ENCODE measurements at regions not wholly inside any gene's neighbourhood (a gene's known extent, or its start where the extent isn't known, plus 50 kb on each side); places are given as distances from the start of the nearest gene placed in this dataset.
"Not testable (repeated sequence)": the region's sequence is repeated elsewhere in the genome, so short reads cannot be mapped to it uniquely, and the experiment has no call there.

- Histone ChIP-seq H3K36me3 (ENCODE audit: control insufficient read depth in 2 of 2, insufficient read depth in 2 of 2, low read length in 1 of 2) (peaks cover 0 to 3% of the 10 kb centered on the region in 2 donors), H3K9me3 (ENCODE audit: control insufficient read depth in 2 of 2, insufficient read depth in 1 of 2, low read depth in 1 of 2, low read length in 1 of 2) (peaks cover 0 to 2% of the 10 kb centered on the region in 2 donors)
- WGBS, 2 donors, result 90% methylated on average over 7 of the region's 7 CpGs
Observed at GRCh38 chr6:169367507-169367906, 113.9 kb upstream of the THBS2 start.

DNA sequence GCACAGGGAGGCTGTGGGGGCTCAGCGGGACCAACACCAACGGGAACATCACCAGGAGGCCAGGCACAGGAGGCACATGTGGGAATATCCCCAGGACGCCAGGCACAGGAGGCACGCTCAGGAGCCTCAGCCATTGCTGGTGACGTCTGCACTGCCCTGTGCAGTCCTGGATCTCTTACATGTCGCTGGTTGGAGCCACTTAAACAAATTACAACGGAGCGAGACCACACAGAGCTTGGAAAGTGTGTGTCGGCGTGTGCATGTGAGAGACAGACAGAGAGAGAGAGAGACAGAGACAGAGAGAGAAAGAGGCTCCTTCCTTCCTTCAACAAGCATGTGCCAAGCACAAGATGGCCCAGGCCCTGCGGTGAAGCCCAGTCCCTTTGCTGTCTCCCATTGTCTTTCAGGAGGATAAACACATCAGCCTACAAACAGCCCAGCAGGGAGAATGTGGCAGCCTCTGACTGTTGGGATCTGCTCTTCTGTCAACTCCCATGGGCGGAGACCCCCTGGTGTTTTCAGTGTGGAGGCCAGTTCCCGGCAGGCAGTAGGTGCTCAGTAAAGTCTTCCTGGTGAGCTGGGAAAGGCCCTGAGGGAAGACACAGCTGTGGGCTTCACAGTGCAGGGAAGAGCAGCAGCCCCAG is 112.7 kb upstream of the THBS2 start:
- H3K4me1 ChIP-seq (ENCODE audit: control insufficient read depth in 2 of 2, insufficient read depth in 2 of 2, low read length in 1 of 2), result peaks cover 0 to 2% of the 10 kb centered on the region in 2 donors
- no peak overlapping the region for H3K27ac ChIP-seq (ENCODE audit: low read depth in 2 of 2, low read length in 1 of 2)
- 93 to 94% methylated on average over 13 of the region's 13 CpGs for WGBS, 2 donors

More at GRCh38 chr6:169367507-169367906, 113.9 kb upstream of the THBS2 start:
- peaks cover 0 to 2% of the 10 kb centered on the region in 2 donors for H3K4me1 ChIP-seq (ENCODE audit: control insufficient read depth in 2 of 2, insufficient read depth in 2 of 2, low read length in 1 of 2)
- no peak overlapping the region for H3K27ac ChIP-seq (ENCODE audit: low read depth in 2 of 2, low read length in 1 of 2)
- no peak overlapping the region for H3K4me3 ChIP-seq (ENCODE audit: low read depth in 1 of 2, low read length in 2 of 2)
- no peaks in the 10 kb centered on the region for H3K27me3 ChIP-seq (ENCODE audit: control insufficient read depth in 1 of 2, insufficient read depth in 2 of 2, low read length in 2 of 2)

GRCh38 chr6:169365567-169366257 is 112.1 kb upstream of the THBS2 start:
- H3K4me1 ChIP-seq (ENCODE audit: control insufficient read depth in 2 of 2, insufficient read depth in 2 of 2, low read length in 1 of 2), result peaks cover 0 to 2% of the 10 kb centered on the region in 2 donors
- 67 to 78% methylated on average over 13 of the region's 13 CpGs for WGBS, 2 donors
- H3K36me3 ChIP-seq (ENCODE audit: control insufficient read depth in 2 of 2, insufficient read depth in 2 of 2, low read length in 1 of 2), result no peaks in the 10 kb centered on the region
- H3K9me3 ChIP-seq (ENCODE audit: control insufficient read depth in 2 of 2, insufficient read depth in 1 of 2, low read depth in 1 of 2, low read length in 1 of 2), result peaks cover 0 to 2% of the 10 kb centered on the region in 2 donors
- H3K27me3 ChIP-seq (ENCODE audit: control insufficient read depth in 1 of 2, insufficient read depth in 2 of 2, low read length in 2 of 2), result no peaks in the 10 kb centered on the region
- H3K4me3 ChIP-seq (ENCODE audit: low read depth in 1 of 2, low read length in 2 of 2), result no peak overlapping the region
- no peak overlapping the region for H3K27ac ChIP-seq (ENCODE audit: low read depth in 2 of 2, low read length in 1 of 2)

More for the DNA sequence above, 112.7 kb upstream of the THBS2 start:
- peaks cover 0 to 2% of the 10 kb centered on the region in 2 donors for H3K9me3 ChIP-seq (ENCODE audit: control insufficient read depth in 2 of 2, insufficient read depth in 1 of 2, low read depth in 1 of 2, low read length in 1 of 2)
- no peak overlapping the region for H3K4me3 ChIP-seq (ENCODE audit: low read depth in 1 of 2, low read length in 2 of 2)
- peaks cover 0 to 3% of the 10 kb centered on the region in 2 donors for H3K36me3 ChIP-seq (ENCODE audit: control insufficient read depth in 2 of 2, insufficient read depth in 2 of 2, low read length in 1 of 2)
- no peaks in the 10 kb centered on the region for H3K27me3 ChIP-seq (ENCODE audit: control insufficient read depth in 1 of 2, insufficient read depth in 2 of 2, low read length in 2 of 2)

DNA sequence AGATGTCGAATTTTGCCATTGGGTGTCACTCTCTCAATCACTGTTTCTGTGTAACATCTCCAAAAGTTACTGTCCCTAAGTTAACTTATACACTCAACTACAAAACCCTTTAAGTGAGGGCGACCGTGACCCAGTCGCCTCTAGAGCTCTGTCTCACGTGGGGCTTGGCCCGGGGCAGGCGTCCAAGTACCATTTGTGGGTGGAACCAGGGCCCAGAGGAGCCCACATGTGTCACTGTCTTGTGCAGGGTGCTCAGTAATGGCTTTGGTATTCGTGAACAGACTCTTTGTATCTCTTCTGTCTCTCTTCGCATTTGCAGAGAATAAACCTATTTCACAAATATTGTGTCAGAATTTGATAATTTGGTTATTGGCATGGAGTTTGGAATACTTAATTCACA is 109.9 kb upstream of the THBS2 start:
- H3K9me3 ChIP-seq (ENCODE audit: control insufficient read depth in 2 of 2, insufficient read depth in 1 of 2, low read depth in 1 of 2, low read length in 1 of 2), result peaks cover 0 to 2% of the 10 kb centered on the region in 2 donors
- WGBS, 2 donors, result 62 to 67% methylated on average over 9 of the region's 9 CpGs
- no peaks in the 10 kb centered on the region for H3K4me1 ChIP-seq (ENCODE audit: control insufficient read depth in 2 of 2, insufficient read depth in 2 of 2, low read length in 1 of 2)
- no peaks in the 10 kb centered on the region for H3K36me3 ChIP-seq (ENCODE audit: control insufficient read depth in 2 of 2, insufficient read depth in 2 of 2, low read length in 1 of 2)
- H3K27me3 ChIP-seq (ENCODE audit: control insufficient read depth in 1 of 2, insufficient read depth in 2 of 2, low read length in 2 of 2), result no peaks in the 10 kb centered on the region
- H3K27ac ChIP-seq (ENCODE audit: low read depth in 2 of 2, low read length in 1 of 2), result no peak overlapping the region
- H3K4me3 ChIP-seq (ENCODE audit: low read depth in 1 of 2, low read length in 2 of 2), result no peak overlapping the region

DNA sequence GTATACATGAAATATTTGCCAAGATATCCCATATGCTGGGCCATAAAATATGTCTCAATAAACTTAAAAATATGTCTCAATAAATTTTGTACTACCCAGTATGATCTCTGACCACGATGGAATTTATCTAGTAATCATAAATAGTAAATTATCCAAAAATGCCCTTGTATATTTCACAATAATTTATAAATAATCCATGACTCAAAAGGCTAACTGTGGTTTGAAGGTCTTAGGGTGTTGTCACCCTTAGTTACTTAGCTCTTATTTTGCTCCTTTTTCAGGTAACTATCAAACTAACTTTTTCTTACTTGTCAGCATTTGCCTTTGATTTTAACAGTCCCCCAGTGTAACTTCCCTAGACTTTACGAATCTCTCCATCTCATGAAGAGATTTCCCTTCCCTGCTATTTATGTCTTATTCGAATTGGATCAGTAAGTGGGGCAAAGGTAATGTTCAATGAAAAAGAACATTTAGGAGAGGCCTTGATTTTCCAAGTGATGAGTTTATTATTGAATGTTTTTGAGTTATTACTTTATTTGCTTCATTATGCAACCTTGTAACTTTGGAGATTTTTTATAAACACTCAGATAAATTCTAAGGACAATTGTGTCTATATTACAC is 109.0 kb upstream of the THBS2 start:
- Histone ChIP-seq H3K27me3 (ENCODE audit: control insufficient read depth in 1 of 2, insufficient read depth in 2 of 2, low read length in 2 of 2) (no peaks in the 10 kb centered on the region), H3K4me3 (ENCODE audit: low read depth in 1 of 2, low read length in 2 of 2) (no peak overlapping the region), H3K36me3 (ENCODE audit: control insufficient read depth in 2 of 2, insufficient read depth in 2 of 2, low read length in 1 of 2) (no peaks in the 10 kb centered on the region), H3K9me3 (ENCODE audit: control insufficient read depth in 2 of 2, insufficient read depth in 1 of 2, low read depth in 1 of 2, low read length in 1 of 2) (peaks cover 0 to 1% of the 10 kb centered on the region in 2 donors), H3K27ac (ENCODE audit: low read depth in 2 of 2, low read length in 1 of 2) (no peak overlapping the region), H3K4me1 (ENCODE audit: control insufficient read depth in 2 of 2, insufficient read depth in 2 of 2, low read length in 1 of 2) (no peaks in the 10 kb centered on the region)
- 70 to 79% methylated on average over 3 of the region's 3 CpGs for WGBS, 2 donors

DNA sequence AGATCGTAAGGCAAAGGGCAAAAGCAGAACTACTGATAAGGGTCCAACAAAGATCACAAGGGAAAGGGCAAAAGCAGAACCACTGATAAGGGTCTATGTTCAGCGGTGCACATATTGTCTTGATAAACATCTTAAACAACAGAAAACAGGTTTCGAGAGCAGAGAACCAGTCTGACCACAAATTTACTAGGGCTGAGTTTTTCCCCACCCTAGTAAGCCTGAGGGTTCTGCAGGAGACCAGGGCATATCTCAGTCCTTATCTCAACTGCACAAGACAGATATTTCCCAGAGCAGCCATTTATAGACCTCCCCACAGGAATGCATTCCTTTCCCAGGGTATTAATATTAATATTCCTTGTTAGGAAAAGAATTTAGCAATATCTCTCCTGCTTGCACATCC is 101.4 kb upstream of the THBS2 start:
- H3K4me1 ChIP-seq (ENCODE audit: control insufficient read depth in 2 of 2, insufficient read depth in 2 of 2, low read length in 1 of 2); H3K4me3 ChIP-seq (ENCODE audit: low read depth in 1 of 2, low read length in 2 of 2); H3K27ac ChIP-seq (ENCODE audit: low read depth in 2 of 2, low read length in 1 of 2); H3K36me3 ChIP-seq (ENCODE audit: control insufficient read depth in 2 of 2, insufficient read depth in 2 of 2, low read length in 1 of 2); H3K9me3 ChIP-seq (ENCODE audit: control insufficient read depth in 2 of 2, insufficient read depth in 1 of 2, low read depth in 1 of 2, low read length in 1 of 2); H3K27me3 ChIP-seq (ENCODE audit: control insufficient read depth in 1 of 2, insufficient read depth in 2 of 2, low read length in 2 of 2): not testable (repeated sequence)
- 61 to 68% methylated on average over 3 of the region's 3 CpGs for WGBS, 2 donors

DNA sequence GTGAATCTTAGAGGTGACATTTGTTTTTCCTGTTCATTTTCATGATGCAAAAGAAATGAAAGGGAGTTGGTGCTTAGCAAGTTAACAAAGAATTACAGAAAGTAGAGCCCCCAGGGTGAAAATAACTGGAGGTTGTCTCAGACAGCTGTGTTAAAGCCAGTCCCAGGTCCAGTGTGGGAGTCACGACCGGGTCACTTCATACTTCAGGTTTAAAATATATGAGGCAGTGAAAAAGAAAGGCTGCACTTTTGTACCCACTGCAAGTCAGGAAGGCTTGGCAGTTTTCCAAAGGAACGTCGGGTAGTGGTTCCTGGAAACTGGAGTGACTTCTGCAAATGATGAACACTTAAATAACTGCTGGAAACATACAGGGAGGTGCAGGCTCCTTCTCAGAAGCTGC is 91.5 kb upstream of the THBS2 start:
- peaks cover 0 to 11% of the 10 kb centered on the region in 2 donors for H3K4me1 ChIP-seq (ENCODE audit: control insufficient read depth in 2 of 2, insufficient read depth in 2 of 2, low read length in 1 of 2)
- no peaks in the 10 kb centered on the region for H3K27me3 ChIP-seq (ENCODE audit: control insufficient read depth in 1 of 2, insufficient read depth in 2 of 2, low read length in 2 of 2)
- H3K36me3 ChIP-seq (ENCODE audit: control insufficient read depth in 2 of 2, insufficient read depth in 2 of 2, low read length in 1 of 2), result no peaks in the 10 kb centered on the region
- H3K4me3 ChIP-seq (ENCODE audit: low read depth in 1 of 2, low read length in 2 of 2), result no peak overlapping the region
- no peak overlapping the region for H3K27ac ChIP-seq (ENCODE audit: low read depth in 2 of 2, low read length in 1 of 2)
- WGBS, 2 donors, result 35 to 36% methylated on average over 4 of the region's 4 CpGs
- H3K9me3 ChIP-seq (ENCODE audit: control insufficient read depth in 2 of 2, insufficient read depth in 1 of 2, low read depth in 1 of 2, low read length in 1 of 2), result no peaks in the 10 kb centered on the region

- Histone ChIP-seq H3K27ac (ENCODE audit: low read depth in 2 of 2, low read length in 1 of 2) (peak overlapping the region in 1 of 2 donors; percentile 8), H3K27me3 (ENCODE audit: control insufficient read depth in 1 of 2, insufficient read depth in 2 of 2, low read length in 2 of 2) (no peaks in the 10 kb centered on the region), H3K36me3 (ENCODE audit: control insufficient read depth in 2 of 2, insufficient read depth in 2 of 2, low read length in 1 of 2) (no peaks in the 10 kb centered on the region), H3K4me3 (ENCODE audit: low read depth in 1 of 2, low read length in 2 of 2) (no peak overlapping the region), H3K4me1 (ENCODE audit: control insufficient read depth in 2 of 2, insufficient read depth in 2 of 2, low read length in 1 of 2) (peaks cover 0 to 15% of the 10 kb centered on the region in 2 donors), H3K9me3 (ENCODE audit: control insufficient read depth in 2 of 2, insufficient read depth in 1 of 2, low read depth in 1 of 2, low read length in 1 of 2) (no peaks in the 10 kb centered on the region)
- 47 to 56% methylated on average over 7 of the region's 7 CpGs for WGBS, 2 donors
Observed at GRCh38 chr6:169344750-169345065, 91.1 kb upstream of the THBS2 start.

DNA sequence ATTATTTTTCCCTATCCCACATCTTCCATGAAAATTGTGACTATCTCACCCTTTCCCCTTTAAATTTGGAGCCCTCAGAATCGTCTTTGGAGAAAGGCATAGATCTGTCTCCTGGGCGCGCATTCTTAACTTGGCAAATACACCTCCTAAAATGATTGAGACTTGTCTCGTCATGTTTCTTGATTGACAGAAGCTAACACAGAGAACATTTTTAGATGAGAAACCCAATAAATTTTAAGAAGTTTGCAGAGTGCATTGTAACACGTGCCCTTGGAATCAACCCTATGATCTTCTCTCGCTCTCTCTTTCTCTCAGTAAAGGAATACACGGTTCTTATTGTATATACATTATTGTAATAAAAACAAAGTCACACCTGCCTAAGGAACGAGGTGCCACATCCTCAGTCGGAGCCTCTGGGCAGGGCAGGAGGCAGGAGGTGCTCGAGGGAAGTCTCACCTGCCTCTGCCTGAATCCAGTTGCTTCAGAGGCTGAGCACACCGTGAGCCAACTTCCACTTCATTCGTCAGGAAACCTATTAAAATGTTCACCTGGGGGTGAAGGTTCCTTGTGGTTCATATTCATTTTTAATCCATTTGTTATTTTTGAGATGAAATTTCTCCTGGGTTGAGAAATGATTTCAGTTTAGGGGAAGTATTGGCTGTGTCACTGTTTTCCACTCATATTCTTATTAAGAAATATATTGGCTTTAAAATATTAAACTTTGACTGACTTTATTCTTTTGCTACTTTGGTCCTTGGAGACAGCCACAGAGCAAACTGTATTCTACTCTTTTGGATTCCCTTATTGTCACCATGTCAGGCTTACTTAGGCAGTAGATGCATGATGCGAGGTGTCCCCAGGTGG is 90.5 kb upstream of the THBS2 start:
- Histone ChIP-seq H3K36me3 (ENCODE audit: control insufficient read depth in 2 of 2, insufficient read depth in 2 of 2, low read length in 1 of 2) (no peaks in the 10 kb centered on the region), H3K4me3 (ENCODE audit: low read depth in 1 of 2, low read length in 2 of 2) (no peak overlapping the region), H3K27ac (ENCODE audit: low read depth in 2 of 2, low read length in 1 of 2) (peak overlapping the region in 1 of 2 donors; percentile 8), H3K27me3 (ENCODE audit: control insufficient read depth in 1 of 2, insufficient read depth in 2 of 2, low read length in 2 of 2) (no peaks in the 10 kb centered on the region), H3K9me3 (ENCODE audit: control insufficient read depth in 2 of 2, insufficient read depth in 1 of 2, low read depth in 1 of 2, low read length in 1 of 2) (no peaks in the 10 kb centered on the region), H3K4me1 (ENCODE audit: control insufficient read depth in 2 of 2, insufficient read depth in 2 of 2, low read length in 1 of 2) (peaks cover 0 to 15% of the 10 kb centered on the region in 2 donors)
- 53 to 59% methylated on average over 13 of the region's 13 CpGs for WGBS, 2 donors
